SHP77 (cell line): ENCODE measurements at regions not wholly inside any gene's neighbourhood (a gene's known extent, or its start where the extent isn't known, plus 50 kb on each side); places are given as distances from the start of the nearest gene placed in this dataset.

Source experiments
- DNase-seq, 2 experiments: peaks; one replicate each; lab custom pipeline; 2025; lab: John Stamatoyannopoulos, UW

DNA sequence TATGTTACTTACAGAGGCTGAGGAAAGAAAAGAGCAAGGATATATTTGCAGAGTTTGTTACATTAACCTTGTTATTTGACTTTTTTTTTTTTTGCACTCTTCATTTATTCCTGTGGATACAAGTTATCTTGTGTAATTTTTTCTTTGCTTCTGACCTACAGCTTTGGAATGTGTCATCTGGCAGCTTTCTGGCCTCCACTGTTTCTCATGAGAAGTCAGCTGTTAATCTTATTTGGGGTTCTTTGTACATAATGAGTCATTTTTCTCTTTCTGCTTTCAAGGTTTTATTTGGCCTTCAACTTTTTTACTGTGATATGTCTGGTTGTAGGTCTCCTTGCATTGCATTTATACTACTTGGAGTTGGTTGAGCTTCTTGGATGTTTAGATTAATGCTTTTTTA, 333.4 kb downstream of the SMOC2 start:
- DNase-seq: no peak

DNA sequence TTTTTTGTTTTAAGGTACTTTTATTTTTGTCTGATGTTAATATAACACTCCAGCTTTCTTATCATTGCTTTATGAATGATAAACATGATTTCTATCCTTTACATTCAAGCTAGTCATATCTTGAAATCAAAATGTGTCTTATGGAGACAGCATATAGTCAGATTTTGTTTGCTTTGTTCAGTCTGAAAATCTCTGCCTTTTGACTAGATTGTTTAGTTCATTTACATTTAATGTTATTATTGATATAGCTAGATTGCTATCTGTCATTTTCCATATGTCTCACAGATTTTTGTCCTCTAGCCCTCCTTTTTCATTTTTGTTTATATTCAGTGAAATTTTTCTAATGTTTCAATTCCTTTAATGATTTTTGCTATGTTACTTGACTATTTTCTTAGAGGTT, 332.8 kb downstream of the SMOC2 start:
- DNase-seq: no peak

DNA sequence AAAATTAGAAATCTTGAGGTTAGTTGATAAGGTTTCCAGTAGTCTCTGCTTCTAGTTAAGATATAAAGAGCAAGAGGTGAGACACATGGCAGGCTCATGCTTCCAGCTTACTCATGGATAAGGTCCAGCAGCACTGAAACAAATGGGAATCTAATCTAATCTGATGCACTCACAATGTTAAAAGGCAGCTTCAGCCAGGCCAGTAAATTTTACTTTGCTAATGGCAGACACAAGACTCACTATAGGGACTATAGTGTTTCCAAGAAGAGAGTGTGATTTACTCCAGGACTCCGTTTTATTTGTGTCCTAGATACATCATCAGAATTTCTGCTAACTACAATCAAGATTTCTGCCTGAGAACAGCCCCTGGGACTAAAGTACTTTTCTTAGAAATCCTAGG, 324.8 kb downstream of the SMOC2 start:
- DNase-seq: no peak

DNA sequence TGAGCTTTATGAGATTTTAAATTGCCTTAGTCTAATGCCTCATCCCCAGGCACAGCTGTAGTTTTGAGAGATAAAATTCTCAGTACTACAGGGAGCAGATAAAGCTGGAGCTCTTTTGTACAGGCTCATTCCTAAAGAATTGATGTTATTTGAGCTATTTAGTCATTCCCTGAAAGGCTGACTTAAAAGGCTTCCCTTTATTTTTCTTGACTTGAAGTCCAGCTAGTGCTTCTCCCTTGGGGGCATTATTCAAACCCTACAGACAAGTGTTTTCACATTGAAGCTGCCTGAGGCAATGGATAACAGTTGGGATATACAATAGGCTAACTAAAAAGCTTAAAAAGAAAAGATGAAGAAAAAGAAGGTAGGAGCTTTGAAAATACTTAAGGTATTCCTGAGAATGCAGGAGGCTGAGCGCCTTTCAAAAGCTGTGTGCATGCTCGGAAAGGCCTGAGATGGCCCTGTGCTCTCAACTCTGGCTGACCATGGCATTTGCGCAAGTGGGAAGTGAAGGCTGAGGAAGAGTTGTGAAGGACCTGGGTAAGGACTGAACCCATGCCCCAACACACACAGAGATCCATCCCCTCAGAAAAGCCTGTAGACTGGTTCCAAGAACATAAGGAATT, 315.1 kb downstream of the SMOC2 start:
- DNase-seq: no peak

DNA sequence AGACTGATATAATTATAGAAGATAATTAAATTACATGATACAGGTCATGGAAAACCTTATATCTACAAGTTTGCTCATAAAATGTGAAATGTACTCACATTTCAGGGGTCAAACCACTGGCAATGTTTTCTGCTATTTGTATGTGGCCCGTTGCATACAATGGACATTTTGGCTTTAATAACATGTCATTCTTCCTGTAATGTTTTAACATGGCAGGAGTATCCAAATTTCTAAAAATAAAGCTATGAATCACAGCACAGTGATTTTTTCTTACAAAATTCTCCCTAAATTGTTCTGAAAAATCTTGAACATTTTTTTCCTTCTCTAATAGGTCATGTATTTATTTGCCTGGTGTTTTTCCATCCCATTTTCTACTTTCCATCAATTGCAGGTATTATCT, 305.7 kb downstream of the SMOC2 start:
- DNase-seq: no peak

DNA sequence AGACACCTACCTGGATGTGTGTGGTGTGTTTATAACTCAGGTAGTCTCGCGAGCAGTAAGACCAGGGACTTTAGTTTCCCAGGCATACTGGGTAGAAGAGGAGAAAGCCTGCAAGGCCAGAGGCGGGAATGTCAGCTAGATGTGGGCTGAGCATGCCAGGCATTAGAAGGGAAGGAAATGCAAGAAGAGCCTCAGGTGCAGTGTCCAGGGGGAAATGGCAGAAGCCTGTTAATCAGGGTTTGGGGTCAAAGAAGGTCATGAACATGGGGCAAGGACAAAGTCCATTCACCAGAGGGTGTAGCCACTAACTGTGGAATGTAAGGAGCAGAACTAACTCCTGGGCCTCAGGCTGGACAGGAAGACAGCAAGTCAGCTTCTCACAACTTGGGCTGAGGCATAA, 305.0 kb downstream of the SMOC2 start:
- DNase-seq: no peak

DNA sequence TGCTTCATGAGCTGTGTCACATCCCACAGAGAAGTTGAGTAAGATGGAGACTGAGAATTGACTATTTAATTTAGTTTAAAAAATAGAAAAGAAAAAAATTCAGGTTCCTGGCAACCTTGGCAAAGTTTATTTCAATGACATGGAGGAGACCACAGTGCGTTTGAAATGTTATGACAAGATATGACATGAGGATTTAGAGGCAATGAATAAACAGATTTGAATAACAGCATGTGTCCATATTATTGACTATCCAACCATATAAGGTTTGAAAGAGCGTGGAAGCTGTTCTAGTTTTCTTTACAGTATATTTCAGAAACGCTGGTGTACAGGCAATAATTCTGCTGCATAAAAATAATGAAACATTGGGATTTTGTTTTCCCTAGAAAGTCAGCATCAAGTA, 303.9 kb downstream of the SMOC2 start:
- no peak for DNase-seq

DNA sequence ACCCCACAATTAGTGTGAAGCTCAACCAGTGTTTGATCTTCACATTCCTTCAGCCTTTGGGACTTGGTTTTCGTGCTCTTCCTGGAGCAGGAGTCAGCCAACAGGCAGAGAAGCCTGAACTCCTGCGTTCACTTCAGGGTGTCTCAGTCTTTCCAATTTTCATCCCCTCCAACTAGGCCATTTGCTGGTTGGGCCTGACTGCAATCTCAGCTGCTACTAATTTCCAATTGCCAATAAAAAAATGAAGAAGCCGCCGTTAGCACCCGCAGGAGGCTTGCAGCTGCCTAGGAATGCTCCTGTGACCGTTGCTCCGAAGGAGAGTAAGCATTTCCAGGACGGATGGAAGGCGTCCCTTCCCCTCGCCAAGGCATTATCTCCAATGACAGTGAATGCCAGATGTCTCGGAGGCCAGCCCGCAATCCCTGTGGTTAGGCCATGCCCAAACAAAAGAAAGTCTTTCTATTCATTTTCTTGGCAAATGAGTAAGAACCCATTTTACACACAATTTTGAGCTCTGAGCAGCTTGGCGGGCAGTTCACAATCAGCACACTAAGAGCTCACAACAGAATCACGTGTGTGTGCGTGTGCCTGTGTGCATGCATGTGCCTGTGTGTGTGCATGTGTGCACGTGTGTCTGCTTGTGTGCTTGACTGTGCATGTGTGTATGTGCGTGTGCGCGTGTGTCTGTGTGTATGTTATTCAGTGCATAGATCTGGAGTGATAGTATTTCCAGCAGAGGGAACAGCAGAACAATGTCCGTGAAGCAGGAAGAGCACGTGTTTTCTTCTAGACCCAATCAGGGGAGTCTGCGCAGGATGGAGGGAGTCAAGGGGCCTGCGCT, 301.2 kb downstream of the SMOC2 start:
- no peak for DNase-seq

DNA sequence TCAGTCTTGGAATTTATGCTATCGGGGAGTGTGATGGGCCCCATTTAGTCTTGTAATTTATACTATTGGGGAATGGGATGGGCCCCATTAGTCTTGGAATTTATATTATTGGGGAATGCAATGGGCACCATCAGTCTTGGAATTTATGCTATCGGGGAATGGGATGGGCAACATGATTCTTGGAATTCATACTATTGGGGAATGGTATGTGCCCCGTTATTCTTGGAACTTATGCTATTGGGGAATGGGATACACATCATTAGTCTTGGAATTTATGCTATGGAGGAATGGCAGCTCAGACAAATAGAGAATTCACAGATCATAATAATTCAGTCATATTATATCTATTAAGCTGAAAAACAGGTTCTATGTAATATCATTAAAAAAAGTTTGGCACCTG, 300.3 kb downstream of the SMOC2 start:
- no peak for DNase-seq

DNA sequence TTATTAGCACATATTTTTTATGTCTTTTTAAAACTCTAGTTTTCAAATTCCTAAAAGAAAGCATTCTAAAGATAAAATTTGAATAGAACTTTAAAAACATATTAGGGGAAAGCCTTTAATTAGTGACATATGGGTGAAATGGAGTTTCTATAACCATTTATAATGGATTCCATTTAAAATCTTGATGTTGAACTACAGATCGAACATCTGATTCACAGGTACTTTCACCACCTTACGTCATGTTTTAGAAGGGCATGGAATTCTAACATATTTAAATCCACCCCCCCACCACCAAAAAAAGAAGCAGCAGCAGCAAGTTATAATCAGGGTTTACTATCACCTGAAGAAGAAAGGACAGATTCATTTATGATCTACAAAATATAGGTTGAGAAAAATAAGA, 298.4 kb downstream of the SMOC2 start:
- DNase-seq: no peak

DNA sequence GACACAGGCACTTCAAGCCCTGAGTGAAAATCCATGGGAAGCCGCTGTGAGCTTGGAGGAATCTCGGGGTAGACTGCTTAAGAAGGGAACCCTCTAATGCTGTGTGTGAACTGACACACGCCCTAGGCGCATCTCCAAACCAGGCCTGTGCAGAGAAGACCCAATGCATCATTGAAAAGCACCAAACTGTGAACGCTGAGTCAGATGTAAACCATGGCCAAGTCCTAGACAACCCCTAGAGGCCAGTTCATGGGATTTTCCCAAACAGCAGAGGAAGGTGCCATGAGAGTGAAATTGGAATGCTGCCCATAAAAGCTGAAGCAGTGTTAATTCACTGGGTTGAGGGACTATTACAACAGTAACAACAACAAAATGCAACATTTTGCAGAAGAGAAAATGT, 296.5 kb downstream of the SMOC2 start:
- peak; percentile 32 to 33 for DNase-seq

DNA sequence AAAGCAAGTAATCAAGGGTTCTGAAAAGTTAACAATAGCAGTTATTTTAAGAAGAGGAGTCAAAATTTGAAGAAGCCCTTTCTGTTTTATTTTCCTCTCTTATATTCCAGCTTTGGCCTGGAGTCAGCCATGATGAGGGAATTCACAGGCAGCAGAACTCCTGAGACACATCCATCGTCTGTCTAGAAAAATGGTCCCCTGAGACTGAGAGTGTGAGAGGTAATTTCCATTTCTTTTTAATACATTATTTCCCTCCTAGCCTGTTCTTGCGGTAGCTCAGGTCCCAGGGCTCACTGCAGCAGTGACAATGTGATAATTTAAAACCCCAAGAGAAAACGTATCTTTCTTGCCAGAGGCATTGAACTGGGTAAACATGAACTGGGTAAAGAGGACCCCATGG, 296.0 kb downstream of the SMOC2 start:
- no peak for DNase-seq

DNA sequence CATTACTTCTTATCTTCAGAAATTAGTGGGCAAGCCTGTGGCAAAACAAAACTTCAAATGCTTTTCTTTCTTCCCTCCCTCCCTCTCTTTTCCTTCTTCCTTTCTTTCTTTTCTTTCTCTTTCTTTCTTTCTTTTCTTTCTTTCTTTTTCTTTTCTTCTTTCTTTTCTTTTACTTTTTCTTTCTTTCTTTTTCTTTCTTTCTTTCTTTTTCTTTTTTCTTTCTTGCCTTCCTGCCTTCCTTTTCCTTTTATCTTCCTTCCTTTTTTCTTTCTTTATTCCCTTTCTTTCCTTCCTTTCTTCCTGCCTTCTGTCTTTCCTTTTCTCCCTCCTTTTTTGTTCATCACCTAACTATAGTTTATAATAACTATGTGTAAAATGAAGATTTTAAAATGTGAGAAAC, 295.1 kb downstream of the SMOC2 start:
- no peak for DNase-seq

DNA sequence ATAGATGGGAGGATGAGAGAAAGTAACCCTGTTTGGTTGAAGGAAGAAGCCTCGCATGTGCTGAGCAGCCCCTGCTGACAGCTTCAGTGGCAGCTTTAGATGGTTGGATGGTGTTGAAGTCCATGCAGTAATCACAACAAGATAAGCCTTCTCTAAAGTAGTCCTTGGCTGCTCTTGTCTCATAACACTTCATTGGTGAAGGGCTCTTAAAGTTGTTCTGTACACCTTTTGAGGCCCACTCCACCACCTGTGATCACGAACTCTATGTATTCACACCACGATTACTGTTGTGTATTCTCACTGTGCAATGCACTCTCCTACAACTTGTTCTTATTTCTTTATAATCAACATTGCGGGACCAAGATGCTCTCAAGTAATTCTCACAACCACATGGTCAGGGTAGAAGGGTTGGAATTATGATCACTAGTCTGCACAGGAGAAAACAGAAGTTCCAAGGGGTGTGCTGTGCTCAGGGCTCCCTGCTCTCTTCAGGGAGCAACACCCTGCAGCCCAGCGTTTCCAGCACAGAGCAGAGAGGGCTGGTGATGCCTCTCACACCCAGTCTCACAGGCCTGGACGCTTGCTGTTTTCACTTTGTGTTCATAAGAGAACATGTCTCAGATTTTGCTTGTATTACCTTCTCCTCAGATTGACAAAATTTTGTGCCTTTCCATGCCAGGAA, 294.4 kb downstream of the SMOC2 start:
- DNase-seq: peak in 1 of 2 experiments; percentile 13

DNA sequence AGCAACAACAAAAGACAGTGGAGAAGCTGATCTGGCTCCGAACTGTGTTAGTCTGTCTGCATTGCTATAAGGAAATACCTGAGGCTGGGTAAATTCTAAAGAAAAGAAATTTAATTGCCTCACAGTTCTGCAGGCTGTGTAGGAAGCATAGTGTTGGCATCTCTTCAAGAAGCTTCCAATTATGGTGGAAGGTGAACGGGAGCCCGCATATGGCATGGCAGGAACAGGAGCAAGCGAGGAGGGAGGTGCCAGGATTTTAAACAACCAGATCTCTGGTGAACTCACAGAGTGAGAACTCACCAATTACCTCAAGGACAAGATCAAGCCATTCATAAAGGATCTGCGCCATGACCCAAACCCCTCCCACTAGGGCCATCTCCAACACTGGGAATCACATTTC, 293.5 kb downstream of the SMOC2 start:
- no peak for DNase-seq

DNA sequence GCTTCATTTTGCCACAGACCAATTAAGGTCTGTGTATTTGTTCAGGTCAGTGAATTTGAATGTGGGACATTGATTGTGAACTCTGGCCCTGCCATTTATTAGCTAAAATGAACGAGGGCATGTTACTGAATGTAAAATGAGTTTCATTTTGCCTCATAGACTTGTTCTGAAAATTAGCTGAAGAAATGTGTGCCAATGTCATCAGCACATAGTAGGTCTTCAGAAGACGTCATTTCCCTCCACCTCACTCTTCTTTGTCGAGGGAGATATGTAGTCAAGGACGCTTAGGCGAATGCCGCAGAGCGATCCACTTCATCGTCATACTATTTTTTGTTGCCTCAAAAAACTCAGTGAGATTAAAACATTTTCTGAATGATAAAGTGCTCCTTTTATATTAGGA, 291.7 kb downstream of the SMOC2 start:
- no peak for DNase-seq

DNA sequence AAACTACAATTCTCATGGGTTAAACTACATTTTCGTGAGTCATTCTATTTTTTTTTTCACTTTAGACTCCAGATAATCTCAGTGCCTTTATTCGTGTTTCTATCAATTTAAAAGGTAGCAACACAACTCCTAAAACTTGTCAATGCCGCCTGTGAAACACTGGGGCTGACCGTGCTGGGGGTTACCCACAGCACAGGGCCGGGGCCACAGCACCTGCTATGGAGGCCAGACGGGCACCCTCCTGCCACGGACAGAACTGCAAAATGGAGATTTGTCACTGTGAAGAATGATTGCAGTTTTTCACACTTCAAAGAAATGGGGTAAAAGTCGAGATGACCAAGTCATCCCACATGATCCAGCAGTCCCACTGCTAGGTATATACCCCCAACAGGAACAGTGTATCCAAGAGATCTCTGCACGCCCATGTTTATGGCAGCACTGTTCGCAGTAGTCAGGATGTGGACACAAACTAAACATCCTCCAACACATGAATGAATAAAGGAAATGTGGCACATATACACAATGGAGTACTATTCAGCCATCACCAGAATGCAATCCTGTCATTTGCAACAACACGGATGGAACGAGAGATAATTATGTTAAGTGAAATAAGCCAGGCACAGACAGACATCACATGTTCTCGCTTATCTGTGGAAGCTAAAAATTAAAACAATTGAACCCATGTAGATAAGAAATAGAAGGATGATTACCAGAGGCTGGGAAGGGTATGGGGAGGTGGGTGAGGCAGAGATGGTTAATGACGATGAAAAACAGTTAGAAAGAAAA, 290.1 kb downstream of the SMOC2 start:
- no peak for DNase-seq

DNA sequence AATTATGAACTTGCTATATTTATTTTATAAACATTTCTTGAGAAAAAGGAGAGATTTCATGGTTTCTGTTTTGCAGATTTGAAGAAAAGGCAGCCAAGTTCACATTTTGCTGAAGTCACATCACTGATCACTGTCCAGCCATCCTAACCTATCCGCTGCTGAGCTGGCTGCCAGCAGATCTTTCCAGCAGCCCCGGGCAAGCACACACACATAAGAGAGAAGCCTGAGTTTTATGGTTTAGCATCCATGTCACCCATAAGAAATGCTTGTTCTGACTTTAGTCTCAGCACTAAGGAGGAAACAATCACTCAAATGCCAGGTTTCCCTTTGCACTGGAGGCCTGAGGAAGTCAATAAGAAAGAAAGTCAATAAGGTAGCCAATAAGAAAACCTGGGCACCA, 287.1 kb downstream of the SMOC2 start:
- no peak for DNase-seq

DNA sequence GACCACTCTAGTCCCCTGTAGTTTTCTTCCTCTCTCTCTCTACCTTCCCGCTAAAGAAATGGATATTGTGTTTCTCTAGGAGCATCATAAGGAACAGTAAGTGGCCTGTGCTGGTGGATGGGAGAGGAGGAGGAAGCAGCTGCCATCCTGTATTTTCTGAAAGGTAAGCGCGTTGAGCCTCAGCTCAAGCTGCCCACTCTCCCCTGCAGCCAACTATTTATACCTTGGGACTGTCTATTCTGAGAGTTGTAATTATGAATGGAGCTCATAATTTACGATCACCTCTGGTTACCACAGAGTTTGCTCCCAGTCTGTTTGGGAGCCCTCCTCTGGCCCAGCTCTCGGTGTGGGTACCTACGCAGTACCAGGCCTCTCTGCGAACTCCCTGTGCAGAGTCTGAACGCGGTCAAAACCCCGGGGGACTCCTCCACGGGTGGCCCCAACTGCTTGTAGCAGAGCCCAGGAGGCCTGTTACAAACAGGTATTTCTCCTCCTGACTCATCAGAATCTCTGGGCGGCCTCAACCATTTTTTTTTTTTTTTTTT, 285.4 kb downstream of the SMOC2 start:
- no peak for DNase-seq

DNA sequence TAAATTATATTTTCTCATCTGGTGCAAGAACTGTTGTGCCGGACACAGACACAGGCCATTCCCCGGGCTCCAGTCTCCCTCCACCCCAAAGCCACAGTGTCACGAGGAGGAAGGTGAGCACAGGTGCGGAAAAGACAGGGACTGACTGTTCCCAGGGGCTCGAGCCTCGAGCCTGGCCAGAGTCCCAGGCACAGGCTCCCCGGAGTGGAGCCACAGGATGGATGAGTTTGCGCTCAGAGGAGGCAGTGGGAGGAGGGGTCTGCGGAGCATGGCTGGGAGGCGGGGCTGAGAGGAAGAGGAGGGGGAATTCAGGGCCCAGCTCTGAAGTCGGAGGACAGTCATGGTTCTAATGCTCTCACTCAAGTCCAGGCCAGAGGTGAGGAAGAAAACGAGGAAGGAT, 284.8 kb downstream of the SMOC2 start:
- no peak for DNase-seq

DNA sequence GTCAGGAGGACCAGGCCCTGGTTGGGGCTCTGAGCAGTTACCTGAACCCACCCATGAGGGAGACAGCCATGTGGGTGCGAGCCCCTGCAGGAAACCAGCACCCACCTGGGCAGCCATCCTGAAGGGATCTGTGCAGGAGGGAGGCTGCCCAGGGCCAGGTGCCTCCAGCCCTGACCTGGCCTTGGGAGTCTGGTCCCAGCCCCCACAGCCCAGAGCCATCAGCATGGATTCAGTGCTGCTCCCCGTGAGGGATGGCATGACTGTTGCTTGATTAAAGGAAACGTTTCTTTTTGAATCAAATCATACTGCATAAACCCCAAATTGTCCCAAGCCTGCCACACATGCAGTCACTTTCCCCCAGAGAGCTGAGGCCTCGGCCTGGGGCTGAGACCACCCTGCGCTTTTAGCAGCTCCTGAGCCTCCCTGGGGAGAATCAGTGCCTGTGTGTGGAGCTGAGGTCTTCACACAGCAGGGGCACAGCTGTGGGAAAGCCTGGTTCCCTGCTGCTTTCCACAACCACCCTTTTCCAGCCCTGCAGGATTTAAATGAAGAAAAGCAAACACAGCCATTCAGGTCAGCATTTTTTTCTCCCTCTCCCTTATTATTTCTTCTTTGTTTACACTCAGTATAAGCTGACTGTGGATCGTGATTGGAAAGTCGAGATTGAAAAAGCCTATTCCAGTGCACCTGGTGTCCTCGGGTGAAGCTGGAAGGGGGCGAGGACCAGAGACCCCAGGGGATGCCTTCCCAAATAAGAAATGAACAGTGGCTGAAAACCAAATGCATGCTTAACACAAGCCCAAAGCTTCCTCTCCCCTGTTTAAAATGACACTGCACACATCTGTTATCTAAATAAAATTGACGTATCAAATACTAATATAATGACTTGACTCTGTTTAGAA, 283.9 kb downstream of the SMOC2 start:
- no peak for DNase-seq
